ENCODE measurements at regions not wholly inside any gene's neighbourhood (a gene's known extent, or its start where the extent isn't known, plus 50 kb on each side); places are given as distances from the start of the nearest gene placed in this dataset.

GRCh38 chr1:234981758-234982157 is 146.9 kb downstream of the TOMM20 start:
- Mint-ChIP-seq H3K27me3 (no peaks in the 10 kb centered on the region), H3K4me1 (ENCODE audit: low read depth) (peaks cover 73% of the 10 kb centered on the region), H3K4me3 (peak overlapping the region; percentile 68), H3K9me3 (peaks cover 2% of the 10 kb centered on the region), H3K27ac (peak overlapping the region; percentile 92), H3K36me3 (ENCODE audit: low read depth) (peaks cover 7% of the 10 kb centered on the region)
- ChIA-PET CTCF (interaction anchor here (0.6 kb wide), 1 partner anchor 66 kb away, joined by 5 read pairs; no protein-coding TSS in a partner anchor), POLR2A (interaction anchor here (1.5 to 3.3 kb wide), 2 partner anchors 8 to 101 kb away, joined by 6 to 15 read pairs; no protein-coding TSS in a partner anchor)
- intact Hi-C loops (cut with micrococcal nuclease): loop anchor here (2.0 kb wide), 2 partner anchors 19 to 29 kb away; no protein-coding TSS in a partner anchor
- DNase-seq (no peak), ATAC-seq (no peak)
- TF ChIP-seq CTCF (IDR thresholded peaks at IDR 0.05): no peak

GRCh38 chr1:234980645-234981396 is 147.8 kb downstream of the TOMM20 start:
- peak; percentile 94 for DNase-seq
- peak; percentile 83 for ATAC-seq
- Mint-ChIP-seq H3K27ac (peak overlapping the region; percentile 92), H3K27me3 (no peaks in the 10 kb centered on the region), H3K4me1 (ENCODE audit: low read depth) (peaks cover 70% of the 10 kb centered on the region), H3K36me3 (ENCODE audit: low read depth) (peaks cover 7% of the 10 kb centered on the region), H3K9me3 (peaks cover 2% of the 10 kb centered on the region), H3K4me3 (peak overlapping the region; percentile 68)
- TF ChIP-seq CTCF (IDR thresholded peaks at IDR 0.05): no peak
- ChIA-PET POLR2A (interaction anchor here (0.8 to 3.8 kb wide), 16 partner anchors 9 to 377 kb away, joined by 3 to 25 read pairs (median 6); partner anchors contain the start of gene IRF2BP2), CTCF (interaction anchor here (0.6 to 2.4 kb wide), 5 partner anchors 11 to 482 kb away, joined by 3 to 12 read pairs (median 5); no protein-coding TSS in a partner anchor)
- intact Hi-C loops (cut with micrococcal nuclease): loop anchor here (2.0 kb wide), 2 partner anchors 18 to 30 kb away; no protein-coding TSS in a partner anchor

GRCh38 chr1:234980291-234980644 is 148.4 kb downstream of the TOMM20 start:
- H3K4me1 Mint-ChIP-seq (ENCODE audit: low read depth): peaks cover 71% of the 10 kb centered on the region
- POLR2A ChIA-PET: interaction anchor here (0.6 to 3.8 kb wide), 18 partner anchors 10 to 376 kb away, joined by 3 to 25 read pairs (median 5); partner anchors contain the start of gene IRF2BP2
- CTCF ChIA-PET: interaction anchor here (0.8 to 2.6 kb wide), 5 partner anchors 11 to 481 kb away, joined by 3 to 12 read pairs (median 8); no protein-coding TSS in a partner anchor
- ATAC-seq (peak; percentile 24), DNase-seq (no peak)
- peak overlapping the region; percentile 92 for H3K27ac Mint-ChIP-seq
- H3K36me3 Mint-ChIP-seq (ENCODE audit: low read depth): peaks cover 9% of the 10 kb centered on the region
- H3K9me3 Mint-ChIP-seq: peaks cover 3% of the 10 kb centered on the region
- H3K27me3 Mint-ChIP-seq: no peaks in the 10 kb centered on the region
- no peak for TF ChIP-seq CTCF (IDR thresholded peaks at IDR 0.05)
- peak overlapping the region; percentile 68 for H3K4me3 Mint-ChIP-seq
- intact Hi-C loops (cut with micrococcal nuclease): loop anchor here (2.0 kb wide), 2 partner anchors 17 to 31 kb away; no protein-coding TSS in a partner anchor

GRCh38 chr1:234979296-234980279 is 149.0 kb downstream of the TOMM20 start:
- H3K4me1 Mint-ChIP-seq (ENCODE audit: low read depth): peaks cover 76% of the 10 kb centered on the region
- CTCF ChIA-PET: interaction anchor here (0.8 to 2.6 kb wide), 9 partner anchors 10 to 480 kb away, joined by 3 to 12 read pairs (median 5); no protein-coding TSS in a partner anchor
- DNase-seq: no peak
- H3K9me3 Mint-ChIP-seq: peaks cover 3% of the 10 kb centered on the region
- intact Hi-C loops (cut with micrococcal nuclease): loop anchor here (2.0 kb wide), 2 partner anchors 17 to 31 kb away; no protein-coding TSS in a partner anchor
- peak overlapping the region; percentile 68 for H3K4me3 Mint-ChIP-seq
- no peaks in the 10 kb centered on the region for H3K27me3 Mint-ChIP-seq
- no peak for TF ChIP-seq CTCF (IDR thresholded peaks at IDR 0.05)
- ATAC-seq: no peak
- POLR2A ChIA-PET: interaction anchor here (0.6 to 3.8 kb wide), 20 partner anchors 9 to 375 kb away, joined by 3 to 25 read pairs (median 5); partner anchors contain the start of gene IRF2BP2
- H3K27ac Mint-ChIP-seq: peak overlapping the region; percentile 92
- H3K36me3 Mint-ChIP-seq (ENCODE audit: low read depth): peaks cover 9% of the 10 kb centered on the region

Data from activated CD8-positive, alpha-beta T cell treated with anti-CD3 and anti-CD28 coated beads for 36 hours (primary cell).